ENCODE measurements at regions not wholly inside any gene's neighbourhood (a gene's known extent, or its start where the extent isn't known, plus 50 kb on each side); places are given as distances from the start of the nearest gene placed in this dataset.
"Not testable (repeated sequence)": the region's sequence is repeated elsewhere in the genome, so short reads cannot be mapped to it uniquely, and the experiment has no call there.

DNA sequence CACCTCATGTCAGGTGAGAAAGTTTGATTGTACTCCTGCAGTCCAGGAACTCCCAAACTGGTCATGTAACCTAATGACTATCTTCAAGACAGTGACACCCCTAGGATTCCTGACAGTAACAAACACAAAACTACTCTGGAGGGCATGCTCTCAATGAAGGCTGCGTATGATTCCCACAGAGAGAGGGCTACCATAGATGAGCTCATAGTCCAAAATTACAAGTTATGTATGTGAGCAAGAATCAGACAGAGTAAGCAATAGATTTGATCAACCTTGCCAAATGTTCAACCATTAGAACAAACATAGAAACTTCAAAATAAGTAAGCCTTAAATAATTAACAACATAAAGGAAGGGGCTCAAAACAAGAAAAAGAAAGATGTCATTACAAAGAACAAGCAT lies 158.1 kb downstream of the COPRS start:
- DNase-seq = no peak

DNA sequence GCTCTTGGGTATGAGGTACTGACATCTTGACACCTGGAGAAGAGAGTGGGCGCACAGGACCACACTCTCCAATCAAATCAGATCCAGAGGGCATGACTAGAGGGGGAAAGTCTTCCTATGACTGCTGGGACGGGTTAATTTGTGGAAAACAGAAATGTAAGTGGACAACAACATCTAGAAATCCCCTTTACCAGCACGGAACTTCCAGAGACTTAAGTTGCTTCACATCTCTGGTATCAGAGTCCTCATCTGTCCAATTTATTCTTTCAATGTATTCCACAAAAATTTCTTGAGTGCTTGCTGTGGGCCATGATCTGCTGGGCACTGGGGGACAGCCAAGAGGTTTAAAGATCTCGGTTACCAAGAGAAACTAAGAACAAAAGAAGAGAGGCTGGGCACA lies 159.2 kb downstream of the COPRS start:
- no peak for DNase-seq

DNA sequence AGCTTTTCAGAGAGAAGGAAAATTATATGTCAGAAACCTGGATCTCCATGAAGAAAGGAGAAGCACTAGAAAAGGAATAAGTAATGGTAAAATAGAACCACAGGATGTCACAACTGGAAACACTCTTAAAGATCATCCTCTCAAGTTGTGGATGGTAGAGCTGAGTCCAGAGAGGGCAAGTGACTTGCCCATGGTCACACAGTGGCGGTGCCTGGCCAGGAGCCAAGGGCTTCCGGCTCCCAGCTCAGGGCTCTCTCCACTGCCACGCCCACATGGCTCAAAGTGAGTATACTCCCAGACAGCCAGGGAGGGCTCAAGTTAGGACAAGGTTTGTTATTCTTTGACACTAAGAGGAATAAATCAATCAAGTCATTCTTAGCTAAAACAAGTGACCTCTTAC lies 159.8 kb downstream of the COPRS start:
- no peak for DNase-seq

DNA sequence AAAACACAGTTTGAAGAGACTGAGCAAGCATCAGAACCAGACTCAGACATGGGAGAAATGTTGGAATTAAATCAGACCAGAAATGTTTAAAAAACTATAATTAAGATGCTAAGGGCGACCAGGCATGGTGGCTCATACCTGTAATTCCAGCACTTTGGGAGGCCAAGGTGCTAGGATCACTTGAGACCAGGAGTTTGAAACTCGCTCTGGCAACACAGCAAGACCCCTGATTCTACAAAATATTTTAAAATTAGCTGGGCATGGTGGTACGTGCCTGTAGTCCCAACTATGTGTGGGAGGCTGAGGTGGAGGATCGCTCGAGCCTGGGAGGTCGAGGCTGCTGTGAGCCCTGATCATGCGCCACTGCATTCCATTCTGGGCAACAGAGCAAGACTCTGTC lies 160.3 kb downstream of the COPRS start:
- DNase-seq = no peak

DNA sequence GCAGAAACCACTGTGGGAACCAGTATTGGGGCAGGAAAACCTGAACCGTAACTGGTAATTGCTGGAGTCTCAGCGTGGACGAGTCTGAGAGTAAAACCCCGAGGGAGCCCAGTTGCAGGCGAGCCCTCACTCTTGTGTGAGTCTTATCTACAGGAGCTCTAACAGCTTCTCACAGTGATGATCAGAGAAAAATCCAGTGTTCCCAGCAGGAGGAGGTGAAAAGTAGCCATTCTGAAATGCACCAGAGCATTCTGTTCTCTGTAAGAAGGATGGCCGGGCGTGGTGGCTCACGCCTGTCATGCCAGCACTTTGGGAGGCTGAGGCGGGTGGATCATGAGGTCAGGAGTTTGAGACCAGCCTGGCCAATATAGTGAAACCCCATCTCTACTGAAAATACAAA lies 161.2 kb downstream of the COPRS start:
- DNase-seq = no peak

DNA sequence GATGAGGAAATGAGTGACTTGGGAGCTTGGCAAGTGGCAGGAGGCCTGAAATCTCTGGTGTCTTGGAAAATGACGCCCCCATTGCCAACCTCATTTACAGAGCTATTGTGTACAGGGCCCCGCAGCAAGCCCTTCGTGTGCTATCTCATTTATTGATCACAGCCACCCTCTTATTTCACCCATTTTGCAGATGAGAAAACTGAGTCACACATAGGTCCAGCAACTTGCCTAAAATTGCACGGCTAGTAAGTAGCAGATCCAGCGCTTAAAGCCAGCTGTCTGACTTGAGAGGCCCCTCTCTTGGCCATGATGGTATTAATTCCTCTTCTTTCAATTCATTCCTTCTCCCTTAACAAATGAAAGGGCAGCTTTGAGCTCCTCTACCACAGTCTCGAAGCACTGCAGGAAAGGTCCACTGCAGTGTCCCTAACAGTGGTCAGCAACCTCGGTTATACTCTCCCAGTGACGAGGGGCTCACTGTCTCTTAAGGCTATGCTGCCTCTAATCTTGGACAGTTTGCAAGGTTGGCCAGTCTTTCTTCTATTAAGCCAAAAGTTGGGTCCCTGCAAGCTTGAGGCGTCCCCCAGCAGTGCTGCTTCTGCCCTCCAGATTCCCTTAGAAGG lies 162.2 kb downstream of the COPRS start:
- no peak for DNase-seq

DNA sequence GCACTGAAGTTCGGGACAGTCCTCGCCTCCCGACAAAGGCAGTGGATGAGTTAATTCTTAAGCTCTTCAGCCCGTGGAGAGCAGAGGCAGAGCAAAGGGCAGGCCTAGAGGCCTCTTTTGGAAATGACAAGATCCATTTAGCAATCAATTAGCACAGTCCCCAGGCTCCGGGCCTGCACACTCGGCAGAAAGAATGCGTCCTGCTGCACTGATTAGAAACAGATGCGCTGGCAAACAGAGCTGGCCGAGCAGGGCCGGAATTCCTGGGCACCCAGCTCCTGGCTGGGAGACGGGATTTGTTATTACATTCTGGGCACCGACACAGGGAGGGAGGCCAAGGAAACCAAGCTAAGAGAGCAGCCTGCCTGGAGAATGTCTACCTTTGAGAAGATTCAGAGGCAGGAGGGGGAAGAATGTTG lies 162.9 kb downstream of the COPRS start:
- DNase-seq = no peak

DNA sequence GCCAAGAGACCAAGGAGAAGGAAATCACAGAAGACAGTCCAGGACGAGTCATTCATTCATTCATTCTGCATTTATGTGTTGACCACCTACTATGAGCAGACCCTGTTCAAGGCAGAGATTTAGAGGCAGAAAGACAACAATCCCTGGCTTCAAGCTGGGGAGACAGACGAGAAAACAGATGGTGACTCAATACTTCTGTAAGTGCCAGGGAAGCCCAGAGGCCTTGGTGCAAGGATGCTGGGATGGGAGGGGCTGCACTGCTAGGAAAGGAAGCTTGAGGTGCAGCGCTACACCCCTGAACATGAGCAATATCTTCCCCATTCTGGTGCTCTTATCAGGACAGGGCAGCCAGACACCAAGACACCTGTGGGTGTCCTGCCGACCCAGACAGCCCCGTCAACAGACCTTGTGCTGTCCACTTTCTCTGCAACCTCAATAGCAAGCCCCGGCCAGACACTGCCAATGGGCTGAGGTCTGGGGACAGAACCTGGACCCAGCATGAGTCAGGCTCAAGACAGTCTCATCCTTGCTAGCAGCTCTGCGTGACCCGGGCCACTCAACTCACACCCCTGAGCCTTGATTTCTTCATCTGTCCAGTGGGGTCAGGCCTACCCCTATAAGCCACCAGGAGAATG lies 163.5 kb downstream of the COPRS start:
- DNase-seq = no peak

DNA sequence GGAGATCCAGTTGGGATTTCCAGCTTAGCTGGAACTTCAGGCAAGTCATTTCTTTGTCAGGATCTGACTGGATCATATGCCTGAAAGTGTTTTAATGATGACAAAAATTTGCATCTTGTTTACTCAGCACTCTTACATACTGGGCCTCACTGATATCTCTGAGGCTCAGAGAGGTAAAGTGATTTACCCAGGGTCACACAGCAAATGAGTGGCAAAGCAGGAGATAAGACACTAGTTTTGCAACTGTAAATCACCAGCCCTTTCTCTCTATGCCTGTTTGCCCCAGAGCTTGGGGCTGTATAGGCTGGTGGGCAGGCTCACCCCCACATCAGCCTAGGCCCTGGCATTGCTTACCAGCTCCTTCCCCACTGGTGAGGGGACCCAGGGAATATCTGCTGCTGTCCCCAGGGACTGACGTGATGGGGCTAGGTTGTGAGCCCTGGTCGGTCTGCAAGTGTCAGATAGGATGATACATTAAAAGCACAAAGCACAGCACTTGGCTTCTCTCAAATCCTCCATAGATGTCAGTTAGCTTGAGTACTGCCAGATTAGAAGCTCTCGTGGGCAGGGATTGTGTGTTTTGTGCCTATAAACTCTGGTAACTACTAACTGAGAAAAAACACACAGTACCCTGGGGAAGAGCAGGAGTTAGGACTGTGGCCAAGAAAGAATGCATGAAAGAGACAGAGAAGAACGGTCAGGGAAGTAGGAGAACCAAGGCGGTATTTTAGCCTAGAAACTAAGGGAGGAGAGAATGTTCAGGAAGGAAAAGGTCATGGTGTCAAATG lies 165.4 kb downstream of the COPRS start:
- no peak for DNase-seq

DNA sequence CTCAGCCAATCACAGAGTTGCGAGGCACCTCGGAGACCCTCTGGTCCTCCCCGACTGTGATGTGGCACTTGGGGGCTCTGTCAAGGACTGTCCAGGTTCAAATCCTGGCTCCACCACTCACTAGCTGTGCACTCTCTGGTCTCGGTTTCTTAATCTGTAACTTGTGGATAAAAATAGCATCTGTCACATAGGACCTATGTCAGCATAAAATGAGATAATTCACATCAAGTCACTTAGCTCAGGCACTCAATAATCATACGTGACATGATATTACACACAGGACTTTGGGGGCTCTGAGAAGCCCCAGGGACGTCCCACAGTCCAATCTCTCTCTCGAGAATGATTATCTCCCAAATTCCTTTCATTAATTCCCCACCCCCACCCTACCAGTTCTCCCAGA lies 166.4 kb downstream of the COPRS start:
- no peak for DNase-seq

DNA sequence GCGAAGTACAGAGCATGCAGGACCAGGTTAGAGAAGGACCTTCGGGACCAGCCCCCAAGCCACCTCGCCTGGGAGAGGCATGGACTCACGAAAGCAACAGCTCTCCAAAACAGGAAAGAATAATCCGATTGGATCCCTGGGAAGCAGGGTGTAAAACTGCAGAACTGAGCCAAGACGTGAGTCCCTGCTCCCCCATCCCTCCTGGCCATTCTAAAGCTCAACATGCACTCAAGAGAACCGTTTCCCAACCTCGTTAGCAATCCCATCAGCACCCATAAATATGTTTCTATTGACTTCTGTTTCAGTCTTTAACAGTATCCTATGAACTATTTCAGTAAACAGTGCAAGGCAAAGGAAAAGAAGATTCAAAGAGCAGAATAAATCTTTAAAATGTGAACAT lies 167.0 kb downstream of the COPRS start:
- no peak for DNase-seq

DNA sequence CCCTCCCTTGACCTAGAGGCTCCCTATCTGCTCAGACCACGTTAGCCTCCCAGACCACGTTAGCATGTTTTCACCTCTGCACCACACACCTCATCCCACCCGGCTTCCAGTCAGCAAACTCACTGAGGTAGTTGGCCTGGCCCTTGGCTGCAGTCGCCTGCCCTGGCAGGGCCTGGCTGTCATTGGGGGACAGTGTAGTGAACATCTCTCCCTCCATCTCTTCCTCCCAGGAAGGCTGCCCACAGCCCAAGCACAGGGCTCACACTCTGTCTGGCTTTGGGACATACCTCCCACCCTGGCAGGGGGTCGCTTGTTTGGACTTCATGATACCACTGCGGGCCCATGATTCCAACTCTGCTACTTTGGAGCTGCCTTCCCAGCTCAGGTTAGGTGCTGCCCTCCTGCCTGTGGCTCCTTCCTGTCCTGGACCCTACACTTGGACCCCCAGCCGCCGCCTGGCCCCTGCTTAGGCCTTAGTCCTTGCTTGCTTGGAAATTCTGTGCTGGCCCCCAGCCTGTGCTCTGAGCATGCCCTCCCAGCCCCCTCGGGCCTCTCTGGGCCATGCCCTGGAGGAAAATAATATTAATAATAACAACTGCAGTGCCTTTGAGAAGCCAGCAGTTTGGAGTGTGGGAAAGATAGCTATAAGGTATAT lies 167.7 kb downstream of the COPRS start:
- DNase-seq = no peak

DNA sequence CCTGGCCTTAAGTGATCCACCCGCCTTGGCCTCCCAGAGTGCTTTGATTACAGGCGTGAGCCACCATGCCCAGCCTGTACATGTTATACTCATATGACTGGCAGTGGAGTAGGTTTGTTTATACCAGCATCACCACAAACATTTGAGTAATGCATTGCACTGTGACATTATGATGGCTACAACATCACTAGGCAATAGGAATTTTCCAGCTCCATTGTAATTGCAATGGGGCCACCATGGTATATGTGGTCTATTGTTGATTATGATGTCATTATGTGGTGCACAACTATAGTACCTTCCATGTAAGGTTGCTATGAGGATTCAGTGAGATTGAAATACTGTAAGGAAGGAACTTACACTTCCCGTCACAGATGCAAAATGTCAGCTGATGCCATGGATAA lies 168.9 kb downstream of the COPRS start:
- DNase-seq = no peak

DNA sequence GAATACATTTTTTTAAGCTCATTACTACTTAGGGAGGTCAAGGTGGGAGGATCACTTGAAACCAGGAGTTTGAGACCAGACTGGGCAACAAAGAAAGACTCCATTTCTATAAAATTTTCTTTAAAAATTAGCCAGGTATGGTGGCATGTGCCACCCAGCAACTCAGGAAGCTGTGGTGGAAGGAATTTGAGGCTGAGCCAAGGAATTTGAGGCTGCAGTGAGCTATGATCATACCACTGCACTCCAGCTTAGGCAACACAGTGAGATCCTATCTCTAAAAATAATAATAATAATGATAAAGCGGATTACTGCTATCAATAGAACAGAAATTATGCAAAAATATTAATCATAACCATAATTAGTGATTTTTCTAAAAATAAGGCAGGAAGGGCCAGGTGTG lies 170.3 kb downstream of the COPRS start:
- DNase-seq = no peak

DNA sequence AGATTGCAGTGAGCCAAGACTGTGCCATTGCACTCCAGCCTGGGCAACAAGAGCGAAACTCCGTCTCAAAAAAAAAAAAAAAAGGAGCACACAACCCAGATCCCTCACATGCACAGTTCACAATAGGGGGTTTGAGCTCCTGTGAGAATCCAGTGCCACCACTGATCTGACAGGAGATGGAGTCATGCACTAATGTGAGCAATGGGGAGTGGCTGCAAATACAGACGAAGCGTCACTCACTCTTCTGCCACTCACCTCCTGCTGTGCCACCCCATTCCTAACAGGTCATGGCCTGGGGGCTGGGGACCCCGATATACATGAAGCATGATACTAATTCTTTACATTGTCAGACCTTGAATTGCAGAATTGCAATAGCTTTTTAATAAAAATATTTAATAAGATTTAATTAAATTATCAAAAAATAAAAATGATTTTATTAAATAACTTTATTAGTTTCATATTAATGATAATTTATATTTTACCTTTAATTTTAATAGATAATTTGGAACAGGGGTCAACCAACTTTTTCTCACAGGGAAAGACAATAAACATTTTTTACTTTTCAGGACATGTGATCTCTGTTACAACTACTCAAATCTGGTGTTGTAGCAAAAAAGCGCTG lies 171.4 kb downstream of the COPRS start:
- no peak for DNase-seq

DNA sequence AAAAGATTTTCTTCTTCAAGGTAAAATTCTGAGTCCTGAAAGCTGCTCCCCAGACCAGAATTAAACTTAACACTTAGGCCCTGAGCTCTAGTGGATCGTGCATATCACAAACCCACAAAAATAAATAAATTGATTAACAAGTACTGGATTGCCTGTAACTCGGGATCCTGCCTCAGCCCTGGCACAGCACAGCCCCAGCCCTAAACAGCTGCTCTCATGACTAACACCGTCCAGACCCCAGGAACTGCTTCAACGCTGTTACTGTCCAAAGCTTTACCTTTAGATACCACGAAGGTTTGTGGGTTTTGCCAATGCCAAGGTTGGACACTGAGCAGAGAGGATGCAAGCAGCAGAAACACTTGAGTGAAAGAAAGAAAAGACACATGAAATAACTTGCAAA lies 172.5 kb downstream of the COPRS start:
- DNase-seq = no peak

DNA sequence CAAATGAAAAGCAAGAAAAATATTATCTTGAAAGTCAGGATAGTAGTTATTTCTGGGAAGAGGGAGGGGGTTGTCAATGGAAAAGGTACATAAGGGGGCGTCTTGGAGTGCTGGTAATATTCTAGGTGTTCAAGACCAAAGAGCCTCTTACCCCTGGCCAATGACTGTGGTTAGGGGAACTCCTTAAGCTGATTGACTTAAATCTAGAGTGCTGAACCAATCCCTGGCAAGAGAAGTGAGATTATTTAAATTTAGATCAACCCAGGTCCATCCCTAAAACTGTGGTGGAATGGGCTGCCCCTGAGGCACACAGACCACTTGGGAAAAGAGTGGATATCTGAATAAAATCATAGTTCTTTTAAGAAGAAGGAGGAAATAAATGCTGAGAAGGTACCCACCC lies 174.1 kb downstream of the COPRS start:
- no peak for DNase-seq

DNA sequence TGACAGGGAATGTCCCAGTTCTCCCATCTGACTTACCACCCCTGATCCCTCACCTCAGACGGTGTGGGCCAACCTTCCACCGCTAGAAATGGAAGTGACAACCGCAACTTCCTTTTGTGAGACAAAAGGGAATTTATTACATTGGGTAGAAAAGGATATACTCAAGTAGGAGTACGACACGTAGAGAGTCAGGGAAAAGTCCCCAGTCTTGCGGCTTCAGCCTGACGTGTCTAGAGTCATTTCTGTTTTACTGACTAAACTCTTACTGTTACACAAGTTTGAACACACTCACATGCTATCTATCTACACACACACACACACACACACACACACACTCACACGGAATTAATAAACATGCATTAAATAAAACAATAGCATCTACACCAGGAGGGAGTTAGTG lies 178.9 kb downstream of the COPRS start:
- peak; percentile 16 for DNase-seq

DNA sequence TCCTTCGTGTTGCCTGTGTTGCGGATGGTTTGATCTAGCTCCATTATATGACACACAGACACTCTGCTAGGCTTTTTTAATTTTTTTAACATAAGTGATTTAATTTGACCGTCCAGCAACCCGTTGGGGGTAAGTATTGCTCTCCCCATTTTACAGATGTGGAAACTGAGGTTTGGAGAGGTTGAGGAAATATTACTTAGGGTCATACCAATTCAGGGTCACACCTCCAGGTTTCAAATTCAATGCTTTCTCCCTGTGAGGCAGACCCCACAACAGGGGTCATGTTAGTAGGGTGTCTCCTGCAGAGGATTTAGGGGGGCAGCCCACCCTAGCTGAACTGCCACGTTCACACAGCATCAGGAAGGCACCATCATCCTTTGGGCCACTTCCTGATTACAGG lies 179.4 kb downstream of the COPRS start:
- DNase-seq = no peak

DNA sequence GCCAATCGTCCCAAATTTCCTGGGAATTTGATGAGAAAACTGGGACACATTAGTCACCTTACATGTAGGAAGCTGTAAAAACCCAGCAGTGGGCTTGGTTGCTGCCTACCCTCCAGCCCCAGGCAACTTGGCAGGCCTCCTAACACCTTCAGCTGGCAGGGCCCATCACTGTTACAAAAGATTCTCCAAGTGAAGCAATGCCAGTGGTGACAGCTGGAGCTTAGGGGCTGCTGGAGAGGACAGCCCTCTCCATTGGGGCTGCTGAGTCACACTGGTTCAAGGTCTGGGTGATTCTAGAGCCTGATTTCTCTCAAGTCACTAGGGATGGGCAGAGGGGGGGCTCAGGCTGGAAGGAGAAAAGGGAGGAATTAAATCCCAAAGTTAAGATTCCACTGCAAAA lies 180.6 kb downstream of the COPRS start:
- DNase-seq = no peak

DNA sequence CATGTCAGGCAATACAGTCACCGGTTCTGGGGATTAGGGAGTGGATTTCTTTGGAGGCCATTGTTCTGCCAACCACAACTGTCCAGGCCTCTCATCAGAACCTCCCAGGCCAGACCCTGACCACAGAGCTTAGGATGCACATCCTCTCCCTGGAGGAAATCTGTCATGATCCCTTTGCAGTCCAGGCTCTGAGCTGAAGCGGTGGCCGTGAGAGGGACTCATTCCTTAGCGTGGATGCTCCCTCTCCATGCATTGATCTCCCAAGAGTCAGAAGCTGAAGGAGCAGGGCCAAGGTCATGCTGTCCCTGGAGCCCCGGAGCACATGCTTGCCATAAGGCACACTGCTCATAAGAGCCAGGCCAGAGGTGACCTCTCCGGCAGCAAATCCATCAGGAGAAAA lies 181.4 kb downstream of the COPRS start:
- DNase-seq = no peak

DNA sequence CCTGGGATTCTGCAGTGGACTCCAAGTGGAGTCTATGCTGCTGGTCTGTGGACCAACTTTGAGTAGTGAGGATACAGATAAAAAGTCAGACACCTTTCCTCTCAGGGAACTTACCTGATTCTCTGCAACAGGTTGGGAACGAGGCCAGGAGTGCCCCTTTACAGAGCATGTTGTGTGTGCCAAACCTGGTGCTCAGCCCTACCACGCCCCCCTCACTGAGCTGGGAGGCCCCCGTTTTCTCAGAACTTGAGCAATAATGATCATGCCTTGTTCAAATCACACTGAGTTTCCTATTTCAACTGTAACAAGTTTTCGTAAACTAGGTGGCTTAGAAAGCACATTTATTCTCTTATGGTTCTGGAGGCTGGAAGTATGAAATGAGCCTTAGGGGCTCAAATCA lies 182.0 kb downstream of the COPRS start:
- no peak for DNase-seq

DNA sequence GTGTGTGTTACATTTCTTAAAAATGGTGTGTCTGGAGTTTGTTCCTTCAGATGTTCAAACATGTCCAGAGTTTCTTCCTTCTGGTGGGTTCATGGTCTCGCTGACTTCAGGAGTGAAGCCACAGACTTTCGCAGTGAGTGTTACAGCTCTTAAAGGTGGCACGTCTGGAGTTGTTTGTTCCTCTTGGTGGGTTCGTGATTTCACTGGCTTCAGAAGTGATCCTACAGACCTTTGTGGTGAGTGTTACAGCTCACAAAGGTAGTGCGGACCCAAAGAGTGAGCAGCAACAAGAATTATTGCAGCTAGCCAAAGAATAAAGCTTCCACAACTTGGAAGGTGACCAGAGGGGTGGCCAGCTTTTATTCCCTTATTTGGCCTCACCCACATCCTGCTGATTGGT lies 183.7 kb downstream of the COPRS start:
- not testable (repeated sequence) for DNase-seq
